Sigmoid colon (tissue), 6 donors: ENCODE measurements at regions not wholly inside any gene's neighbourhood (a gene's known extent, or its start where the extent isn't known, plus 50 kb on each side); places are given as distances from the start of the nearest gene placed in this dataset.

Source experiments
- DNase-seq: peaks from one replicate; pipeline ENCODE4 v3.0.0-alpha.2; 2019
- H3K27ac ChIP-seq, 4 donors: fragments of 200-600 bp; sonication (generic); one replicate each; pipeline ENCODE4 v1.5.1; 2016 to 2019; ENCODE audit warnings: mild to moderate bottlenecking in 1 of 4
- H3K27me3 ChIP-seq, 3 donors: fragments of 200-600 bp; sonication (generic); one replicate each; pipeline ENCODE4 v1.5.1; 2019; ENCODE audit warnings: mild to moderate bottlenecking in 1 of 3
- H3K36me3 ChIP-seq, 4 donors: fragments of 200-600 bp; sonication (generic); one replicate each; pipeline ENCODE4 v1.5.1; 2016 to 2019
- H3K4me1 ChIP-seq, 4 donors: fragments of 200-600 bp; sonication (generic); one replicate each; pipeline ENCODE4 v1.5.1; 2017 to 2019
- H3K4me3 ChIP-seq, 4 donors: fragments of 200-600 bp; sonication (generic); one replicate each; pipeline ENCODE4 v1.5.1; 2017 to 2019; ENCODE audit warnings: mild to moderate bottlenecking in 2 of 4, moderate library complexity in 1 of 4
- H3K9me3 ChIP-seq, 4 donors: fragments of 200-600 bp in 3 of 4; sonication (generic) in 3 of 4; one replicate each; pipeline versions ENCODE4 v1.5.1 to v1.6.1; 2013 to 2019
- EP300 ChIP-seq, 4 donors: sonication (generic); formaldehyde crosslinking; IDR thresholded peaks; one replicate each; pipeline ENCODE4 v1.6.1; 2017; ENCODE audit warnings: antibody characterized with exemption in 4 of 4
- POLR2A ChIP-seq, 2 donors: fragments of 450-650 bp; IDR thresholded peaks; one replicate each; pipeline ENCODE4 v1.6.1; 2016; ENCODE audit warnings: antibody characterized with exemption in 2 of 2, mild to moderate bottlenecking in 2 of 2, moderate library complexity in 2 of 2
- POLR2AphosphoS5 ChIP-seq, 4 donors: sonication (generic); formaldehyde crosslinking; IDR thresholded peaks; one replicate each; pipeline ENCODE4 v1.6.1; 2017; ENCODE audit warnings: antibody characterized with exemption in 4 of 4
- WGBS, 2 donors: extraction: QIAGEN DNeasy Blood & Tissue Kit; methylation state at CpG; one replicate each; pipeline ENCODE4 v1.1.7; 2013; 5-methylcytosine and 5-hydroxymethylcytosine counted together
- intact Hi-C: fragments of 100-400 bp; cut with DNase I; formaldehyde crosslinking; loops from one replicate; pipeline ENCODE4 v1.15.1; 2023
- TF ChIP-seq, protein P1 (sequence below), 4 experiments: fragments of 450-650 bp in 3 of 4; fragments of 200-600 bp in 1 of 4; IDR thresholded peaks; one replicate each; pipeline ENCODE4 v1.5.1; 2016 to 2019; ENCODE audit warnings: antibody characterized with exemption in 4 of 4, mild to moderate bottlenecking in 3 of 4, moderate library complexity in 2 of 4
- donor health status: healthy with polysubstance abuse.
- donor health status: healthy.

DNA sequence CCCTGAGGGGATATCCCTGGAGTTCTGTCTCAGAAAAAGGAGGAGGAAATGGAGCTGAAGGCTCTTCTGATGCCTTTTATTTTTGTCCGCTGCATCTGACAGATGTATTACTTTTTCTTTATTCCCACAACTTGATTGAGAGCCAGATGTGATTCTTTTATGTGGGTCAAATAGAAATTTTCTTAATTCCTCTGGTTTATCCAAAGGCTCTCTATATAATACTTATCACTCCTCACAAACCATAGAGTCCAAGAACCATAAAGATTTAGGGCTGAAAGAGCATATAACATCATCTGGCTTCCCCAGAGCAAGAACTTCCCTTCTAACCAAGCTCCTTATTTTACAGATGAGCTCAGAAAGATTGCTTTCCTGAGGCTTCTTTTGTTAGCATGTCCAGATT lies 756.7 kb upstream of the FAM241A start:
- Histone ChIP-seq H3K27ac (no peak overlapping the region), H3K27me3 (no peaks in the 10 kb centered on the region), H3K4me3 (no peak overlapping the region), H3K4me1 (no peaks in the 10 kb centered on the region), H3K9me3 (no peaks in the 10 kb centered on the region), H3K36me3 (no peaks in the 10 kb centered on the region)
- DNase-seq, result no peak
- 90 to 95% methylated on average over 1 of the region's 1 CpG for WGBS, 2 donors
- intact Hi-C loops, result no loop called here
- TF ChIP-seq POLR2A (IDR thresholded peaks at IDR 0.05) (no peak), POLR2AphosphoS5 (IDR thresholded peaks at IDR 0.05) (no peak), EP300 (IDR thresholded peaks at IDR 0.05) (no peak)
- TF ChIP-seq, protein P1, sequence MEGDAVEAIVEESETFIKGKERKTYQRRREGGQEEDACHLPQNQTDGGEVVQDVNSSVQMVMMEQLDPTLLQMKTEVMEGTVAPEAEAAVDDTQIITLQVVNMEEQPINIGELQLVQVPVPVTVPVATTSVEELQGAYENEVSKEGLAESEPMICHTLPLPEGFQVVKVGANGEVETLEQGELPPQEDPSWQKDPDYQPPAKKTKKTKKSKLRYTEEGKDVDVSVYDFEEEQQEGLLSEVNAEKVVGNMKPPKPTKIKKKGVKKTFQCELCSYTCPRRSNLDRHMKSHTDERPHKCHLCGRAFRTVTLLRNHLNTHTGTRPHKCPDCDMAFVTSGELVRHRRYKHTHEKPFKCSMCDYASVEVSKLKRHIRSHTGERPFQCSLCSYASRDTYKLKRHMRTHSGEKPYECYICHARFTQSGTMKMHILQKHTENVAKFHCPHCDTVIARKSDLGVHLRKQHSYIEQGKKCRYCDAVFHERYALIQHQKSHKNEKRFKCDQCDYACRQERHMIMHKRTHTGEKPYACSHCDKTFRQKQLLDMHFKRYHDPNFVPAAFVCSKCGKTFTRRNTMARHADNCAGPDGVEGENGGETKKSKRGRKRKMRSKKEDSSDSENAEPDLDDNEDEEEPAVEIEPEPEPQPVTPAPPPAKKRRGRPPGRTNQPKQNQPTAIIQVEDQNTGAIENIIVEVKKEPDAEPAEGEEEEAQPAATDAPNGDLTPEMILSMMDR (IDR thresholded peaks at IDR 0.05), result no peak

DNA sequence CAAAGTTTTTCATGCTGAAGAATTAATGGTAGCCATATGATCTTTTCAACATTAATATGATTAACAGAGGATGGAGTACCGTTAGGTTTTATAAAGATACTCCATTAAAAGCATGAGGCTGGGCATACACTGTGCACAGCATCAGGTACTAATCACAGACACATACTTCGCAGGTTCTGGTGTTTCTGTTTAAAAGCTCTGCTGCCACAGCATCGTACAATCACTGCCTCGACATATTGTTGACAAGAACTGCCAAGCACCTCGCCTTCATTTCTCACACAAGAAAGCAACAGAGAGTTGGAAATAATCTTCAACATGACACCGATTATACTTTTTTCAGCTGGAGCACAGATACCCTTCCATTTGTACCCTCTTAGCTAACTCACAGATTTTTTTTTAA lies 753.4 kb upstream of the FAM241A start:
- no peak overlapping the region for H3K27ac ChIP-seq
- H3K4me3 ChIP-seq, result no peak overlapping the region
- H3K36me3 ChIP-seq, result no peaks in the 10 kb centered on the region
- H3K27me3 ChIP-seq, result no peaks in the 10 kb centered on the region
- WGBS, 2 donors, result 79 to 85% methylated on average over 6 of the region's 6 CpGs
- H3K9me3 ChIP-seq, result no peaks in the 10 kb centered on the region
- intact Hi-C loops, result no loop called here
- H3K4me1 ChIP-seq, result no peaks in the 10 kb centered on the region
- DNase-seq, result no peak
- TF ChIP-seq, protein P1 (IDR thresholded peaks at IDR 0.05), result no peak
- TF ChIP-seq POLR2AphosphoS5 (IDR thresholded peaks at IDR 0.05) (no peak), POLR2A (IDR thresholded peaks at IDR 0.05) (no peak), EP300 (IDR thresholded peaks at IDR 0.05) (no peak)

DNA sequence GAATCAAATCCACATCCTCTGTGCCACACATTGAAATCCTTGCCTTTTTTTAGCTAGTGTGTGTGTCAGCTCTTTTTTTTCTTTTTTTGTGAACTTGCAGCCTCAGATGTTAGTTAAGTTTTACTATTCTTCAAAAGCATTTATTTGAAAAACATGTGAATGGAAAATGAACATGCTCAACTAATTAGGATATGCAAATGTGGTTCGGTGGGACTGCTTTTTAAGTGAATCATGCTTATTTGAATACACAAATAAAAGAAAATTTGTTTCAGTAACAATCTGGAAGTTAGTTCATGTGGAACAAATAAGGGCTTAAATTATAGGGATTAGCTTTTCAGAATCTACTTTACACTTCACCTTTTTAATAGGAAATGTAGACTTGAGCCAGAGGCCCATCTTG lies 751.5 kb upstream of the FAM241A start:
- no peak overlapping the region for H3K4me3 ChIP-seq
- intact Hi-C loops, result no loop called here
- 65 to 81% methylated on average over 1 of the region's 1 CpG for WGBS, 2 donors
- H3K27me3 ChIP-seq, result no peaks in the 10 kb centered on the region
- no peak overlapping the region for H3K27ac ChIP-seq
- no peak for TF ChIP-seq EP300 (IDR thresholded peaks at IDR 0.05)
- TF ChIP-seq POLR2A (IDR thresholded peaks at IDR 0.05), result no peak
- TF ChIP-seq, protein P1 (IDR thresholded peaks at IDR 0.05), result no peak
- no peak for TF ChIP-seq POLR2AphosphoS5 (IDR thresholded peaks at IDR 0.05)
- H3K4me1 ChIP-seq, result peaks cover 0 to 4% (median 3%) of the 10 kb centered on the region in 4 donors
- no peaks in the 10 kb centered on the region for H3K36me3 ChIP-seq
- no peaks in the 10 kb centered on the region for H3K9me3 ChIP-seq
- no peak for DNase-seq

DNA sequence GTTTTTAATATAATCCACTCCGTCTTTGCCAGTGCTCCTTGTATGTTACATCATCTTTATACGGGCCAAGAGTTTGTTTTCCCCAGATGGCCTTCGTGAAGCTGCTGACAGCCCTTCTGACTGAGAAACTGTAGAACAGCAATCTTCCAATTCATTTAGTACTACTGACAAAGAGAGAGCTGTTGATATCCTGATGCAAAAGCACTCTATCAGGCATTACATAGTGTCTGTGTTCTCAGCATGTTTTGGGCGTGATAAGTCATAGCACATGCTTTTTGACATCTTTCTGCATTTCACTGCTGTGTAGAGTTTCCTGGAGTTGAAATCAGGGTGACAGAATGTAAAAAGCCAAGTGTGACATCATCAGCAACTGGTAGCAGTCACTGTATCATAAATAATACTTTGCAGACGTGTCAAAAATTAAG lies 746.3 kb upstream of the FAM241A start:
- no peak for DNase-seq
- no peaks in the 10 kb centered on the region for H3K27me3 ChIP-seq
- TF ChIP-seq EP300 (IDR thresholded peaks at IDR 0.05), result no peak
- TF ChIP-seq, protein P1 (IDR thresholded peaks at IDR 0.05), result no peak
- no peak for TF ChIP-seq POLR2AphosphoS5 (IDR thresholded peaks at IDR 0.05)
- no peak for TF ChIP-seq POLR2A (IDR thresholded peaks at IDR 0.05)
- no peak overlapping the region for H3K27ac ChIP-seq
- H3K4me3 ChIP-seq, result no peak overlapping the region
- H3K4me1 ChIP-seq, result peaks cover 0 to 30% (median 24%) of the 10 kb centered on the region in 4 donors
- intact Hi-C loops, result no loop called here
- WGBS, 2 donors, result 21 to 47% methylated on average over 5 of the region's 5 CpGs
- H3K9me3 ChIP-seq, result no peaks in the 10 kb centered on the region
- H3K36me3 ChIP-seq, result no peaks in the 10 kb centered on the region

DNA sequence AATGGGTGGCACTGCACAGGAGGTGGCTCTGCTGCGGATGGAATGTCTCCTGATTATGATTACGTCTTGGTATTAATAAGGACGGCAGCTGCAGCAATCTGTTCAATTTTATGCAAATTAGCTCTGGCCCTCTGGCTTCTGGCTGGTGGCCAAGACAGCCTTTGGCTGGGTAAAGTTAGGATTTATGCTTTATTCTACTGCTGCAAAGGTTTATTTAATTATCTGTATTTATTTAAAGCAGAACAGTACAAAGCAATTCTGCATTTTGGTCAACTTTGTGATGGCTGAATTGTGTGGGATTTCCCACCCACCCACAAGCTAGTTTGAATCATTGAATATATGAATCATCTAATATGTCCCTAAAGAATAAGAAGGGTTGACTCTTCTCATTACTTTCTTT lies 745.6 kb upstream of the FAM241A start:
- TF ChIP-seq, protein P1 (IDR thresholded peaks at IDR 0.05), result no peak
- TF ChIP-seq EP300 (IDR thresholded peaks at IDR 0.05), result no peak
- no peak for TF ChIP-seq POLR2A (IDR thresholded peaks at IDR 0.05)
- no peak for TF ChIP-seq POLR2AphosphoS5 (IDR thresholded peaks at IDR 0.05)
- no peaks in the 10 kb centered on the region for H3K27me3 ChIP-seq
- DNase-seq, result no peak
- no peak overlapping the region for H3K27ac ChIP-seq
- intact Hi-C loops, result no loop called here
- peaks cover 0 to 30% (median 24%) of the 10 kb centered on the region in 4 donors for H3K4me1 ChIP-seq
- 72 to 75% methylated on average over 3 of the region's 3 CpGs for WGBS, 2 donors
- H3K4me3 ChIP-seq, result no peak overlapping the region
- no peaks in the 10 kb centered on the region for H3K9me3 ChIP-seq
- H3K36me3 ChIP-seq, result no peaks in the 10 kb centered on the region
